D721Med (cell line): ENCODE measurements at regions not wholly inside any gene's neighbourhood (a gene's known extent, or its start where the extent isn't known, plus 50 kb on each side); places are given as distances from the start of the nearest gene placed in this dataset.

Experiments used
- DNase-seq: peaks from one replicate; pipeline ENCODE4 v3.0.0; 2011; ENCODE audit warnings: low spot score; ENCODE audit not compliant: insufficient read length
- FAIRE-seq: peaks from 2 replicates; lab custom pipeline; 2011; peaks lifted over from hg19 to GRCh38; lab: Jason Lieb, UNC
- TF ChIP-seq, protein P1 (sequence below): IDR thresholded peaks from 2 replicates; pipeline ENCODE4 v1.5.1; 2012; ENCODE audit warnings: mild to moderate bottlenecking, control low read depth; ENCODE audit not compliant: insufficient read depth; ENCODE audit errors: missing control alignments

- DNase-seq (no peak), FAIRE-seq (no peak)
- TF ChIP-seq, protein P1, sequence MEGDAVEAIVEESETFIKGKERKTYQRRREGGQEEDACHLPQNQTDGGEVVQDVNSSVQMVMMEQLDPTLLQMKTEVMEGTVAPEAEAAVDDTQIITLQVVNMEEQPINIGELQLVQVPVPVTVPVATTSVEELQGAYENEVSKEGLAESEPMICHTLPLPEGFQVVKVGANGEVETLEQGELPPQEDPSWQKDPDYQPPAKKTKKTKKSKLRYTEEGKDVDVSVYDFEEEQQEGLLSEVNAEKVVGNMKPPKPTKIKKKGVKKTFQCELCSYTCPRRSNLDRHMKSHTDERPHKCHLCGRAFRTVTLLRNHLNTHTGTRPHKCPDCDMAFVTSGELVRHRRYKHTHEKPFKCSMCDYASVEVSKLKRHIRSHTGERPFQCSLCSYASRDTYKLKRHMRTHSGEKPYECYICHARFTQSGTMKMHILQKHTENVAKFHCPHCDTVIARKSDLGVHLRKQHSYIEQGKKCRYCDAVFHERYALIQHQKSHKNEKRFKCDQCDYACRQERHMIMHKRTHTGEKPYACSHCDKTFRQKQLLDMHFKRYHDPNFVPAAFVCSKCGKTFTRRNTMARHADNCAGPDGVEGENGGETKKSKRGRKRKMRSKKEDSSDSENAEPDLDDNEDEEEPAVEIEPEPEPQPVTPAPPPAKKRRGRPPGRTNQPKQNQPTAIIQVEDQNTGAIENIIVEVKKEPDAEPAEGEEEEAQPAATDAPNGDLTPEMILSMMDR = no peak
These were observed 285.0 kb downstream of the DMRT2 start for GRCh38 chr9:1335174-1335573.

DNA sequence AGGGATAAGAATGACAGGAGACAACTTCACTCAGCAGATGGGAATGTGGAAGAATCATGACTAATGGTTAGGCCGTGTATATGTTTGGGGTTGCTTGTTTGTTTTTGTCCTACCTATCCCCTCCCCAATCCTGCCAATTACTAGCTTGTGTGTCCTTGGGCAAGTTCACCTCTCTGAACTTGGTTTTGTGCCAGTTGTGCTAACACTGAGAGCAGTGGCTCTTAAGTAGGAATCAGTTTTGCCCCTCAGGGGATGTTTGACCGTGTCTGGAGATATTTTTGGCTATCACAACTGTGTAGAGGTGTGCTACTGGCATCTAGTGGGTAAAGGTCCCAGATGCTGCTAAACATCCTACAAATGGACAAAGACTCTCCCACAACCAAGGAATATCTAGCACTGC, 287.0 kb downstream of the DMRT2 start:
- no peak for DNase-seq
- TF ChIP-seq, protein P1 = no peak
- FAIRE-seq = no peak

DNA sequence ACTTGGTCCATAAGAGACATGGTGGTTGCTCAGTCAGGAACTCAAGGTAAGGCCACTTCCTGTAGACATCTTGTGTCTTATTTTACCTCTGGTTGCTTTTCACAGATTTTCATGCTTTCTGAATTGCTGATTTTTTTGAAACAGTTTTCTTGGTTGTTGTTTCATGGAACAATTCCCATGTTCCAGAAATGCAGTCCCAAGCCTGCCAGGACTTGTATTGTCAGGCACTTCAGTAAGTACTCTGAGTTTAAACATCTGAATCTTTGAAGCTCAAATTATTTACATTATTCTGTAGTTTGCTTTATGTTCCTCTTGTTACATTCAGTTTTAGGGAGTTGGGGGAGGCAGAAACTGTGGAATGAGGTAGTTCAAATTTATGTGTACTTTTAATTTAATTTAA, 290.2 kb downstream of the DMRT2 start:
- DNase-seq (no peak), FAIRE-seq (no peak)
- TF ChIP-seq, protein P1 = no peak

DNA sequence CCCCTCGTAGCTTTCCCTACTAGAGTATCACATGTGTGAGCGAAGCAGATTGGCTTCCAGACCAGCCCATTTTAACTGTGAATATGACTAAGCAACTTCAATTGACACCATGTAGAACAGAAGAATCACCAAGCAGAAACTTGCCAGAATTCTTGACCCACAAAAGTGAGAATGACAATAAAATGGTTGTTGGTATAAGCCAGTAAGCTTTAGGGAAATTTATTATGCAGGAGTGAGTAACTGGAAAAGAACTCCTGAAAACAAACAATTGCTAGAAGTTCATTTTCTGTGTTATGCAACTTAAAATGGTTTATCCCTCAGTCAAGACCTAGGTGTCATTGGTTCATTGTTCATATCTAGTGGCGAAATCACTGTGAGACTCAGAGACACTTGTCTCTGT, 303.1 kb downstream of the DMRT2 start:
- DNase-seq = no peak
- TF ChIP-seq, protein P1 = no peak
- FAIRE-seq = no peak

GRCh38 chr9:1354086-1354485, 303.9 kb downstream of the DMRT2 start:
- TF ChIP-seq, protein P1 = no peak
- FAIRE-seq (no peak), DNase-seq (no peak)

DNA sequence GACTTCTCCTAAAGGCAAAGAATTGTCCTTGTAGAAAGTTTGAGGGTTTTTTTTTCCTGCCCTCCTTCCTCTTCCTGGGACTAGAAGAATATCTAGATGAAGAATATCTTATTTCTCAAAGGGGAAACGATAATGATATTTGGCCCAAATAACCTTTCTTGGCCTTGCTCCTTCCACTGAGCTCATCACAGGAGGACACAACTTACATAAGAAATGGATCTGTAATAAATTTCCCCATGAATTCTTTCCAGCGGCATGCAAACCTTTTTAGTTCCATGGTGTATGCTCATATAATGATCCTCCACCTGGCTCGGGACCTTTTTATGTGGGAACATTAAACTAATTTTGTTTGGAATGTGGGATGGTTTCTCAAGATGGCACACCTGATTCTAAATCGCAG, 304.4 kb downstream of the DMRT2 start:
- DNase-seq (no peak), FAIRE-seq (no peak)
- TF ChIP-seq, protein P1 = no peak

- DNase-seq (no peak), FAIRE-seq (no peak)
- TF ChIP-seq, protein P1 = no peak
These were observed 305.5 kb downstream of the DMRT2 start for GRCh38 chr9:1355656-1356055.
